Hematopoietic multipotent progenitor cell treated with erythropoietin and hydrocortisone succinate and interleukin-3 and kit ligand, for 8 days (in vitro differentiated cells): ENCODE measurements at regions not wholly inside any gene's neighbourhood (a gene's known extent, or its start where the extent isn't known, plus 50 kb on each side); places are given as distances from the start of the nearest gene placed in this dataset.
"Not testable (repeated sequence)": the region's sequence is repeated elsewhere in the genome, so short reads cannot be mapped to it uniquely, and the experiment has no call there.

Source experiments
- DNase-seq: peaks from one replicate; pipeline ENCODE4 v3.0.0-alpha.2; 2015

DNA sequence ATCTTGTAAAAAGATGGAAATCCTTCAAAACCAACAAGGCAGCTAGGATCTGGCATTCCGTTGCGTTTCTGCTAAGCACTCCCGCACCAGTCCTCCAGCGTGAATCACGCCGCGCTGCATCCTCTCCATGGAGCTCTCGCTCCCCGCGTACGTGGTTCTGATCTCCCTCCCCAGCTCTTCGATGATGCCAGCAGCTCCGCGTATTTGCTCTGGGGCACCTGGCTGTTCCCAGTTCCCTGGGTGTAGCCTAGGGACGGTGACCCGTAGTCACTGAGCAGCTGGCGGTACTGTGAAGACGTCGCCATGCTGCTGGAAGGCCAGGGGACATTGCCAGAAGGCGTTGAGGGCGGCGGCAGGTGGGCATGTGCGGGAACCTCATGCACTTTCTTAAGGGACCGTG lies 407.5 kb downstream of the RNF144A start:
- no peak for DNase-seq

DNA sequence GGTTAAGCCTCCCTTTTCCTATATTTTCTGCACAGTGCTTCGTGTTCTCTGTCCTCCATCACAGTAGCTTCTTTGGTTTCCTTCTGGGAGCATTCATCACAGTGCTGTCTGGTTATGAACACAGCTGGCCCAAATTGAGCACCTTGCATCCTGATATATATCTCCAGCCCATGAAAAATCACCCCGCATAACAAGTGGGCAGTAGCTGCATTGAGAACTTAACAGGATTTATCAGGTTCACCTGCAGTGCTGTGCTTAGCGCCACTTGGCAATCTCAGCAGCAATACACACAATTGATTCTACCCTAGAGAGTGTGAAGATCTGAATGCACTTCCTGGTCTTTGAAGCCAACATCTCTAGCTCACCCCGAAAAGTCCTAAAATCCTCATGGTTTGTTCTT lies 408.0 kb downstream of the RNF144A start:
- DNase-seq, result no peak

DNA sequence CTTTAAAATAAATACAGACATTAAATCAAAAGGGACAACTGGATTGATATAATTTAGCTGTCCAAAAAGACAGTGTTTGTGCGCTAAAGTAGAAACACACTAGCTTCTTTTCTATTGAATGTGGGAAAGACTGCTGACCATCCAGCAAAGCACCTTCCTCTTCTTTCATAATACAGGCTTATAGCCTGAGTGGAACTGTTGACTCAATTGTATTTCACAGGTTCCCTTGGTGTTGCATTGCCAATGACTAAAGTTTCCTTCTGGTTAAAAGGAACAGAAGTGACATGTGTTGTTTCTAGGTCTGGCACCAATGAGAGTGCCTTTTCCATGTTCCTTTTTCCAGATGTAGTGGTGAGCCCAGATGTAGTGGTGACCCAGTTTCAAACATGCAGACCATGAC lies 412.3 kb downstream of the RNF144A start:
- DNase-seq, result no peak

DNA sequence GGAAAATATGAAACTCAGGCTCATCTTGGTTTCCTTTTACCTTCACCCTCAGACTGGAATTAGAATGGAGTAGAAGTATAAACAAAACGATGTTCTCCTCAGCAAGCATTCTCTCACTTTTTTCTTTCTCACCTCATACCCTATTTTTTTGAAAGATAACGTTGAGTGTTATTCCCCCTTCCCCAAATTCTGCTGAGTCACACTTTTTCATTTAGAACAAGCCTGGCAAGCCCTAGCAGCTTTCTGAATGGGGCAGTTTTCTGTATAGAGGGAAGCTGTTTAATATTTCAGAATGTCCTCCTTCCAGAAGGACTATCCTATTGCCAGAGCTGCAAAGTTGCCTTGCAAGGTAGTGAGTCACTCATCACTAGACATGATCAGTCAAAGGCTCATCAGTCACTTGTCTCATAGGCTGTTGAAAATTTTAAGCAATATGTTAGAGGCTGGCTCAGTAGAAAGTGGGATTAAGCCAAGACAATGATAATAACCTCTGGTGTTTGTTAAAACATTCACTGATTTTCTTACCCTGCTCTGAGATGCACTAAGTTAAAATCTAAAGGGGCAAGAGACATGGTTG lies 416.1 kb downstream of the RNF144A start:
- DNase-seq, result no peak

DNA sequence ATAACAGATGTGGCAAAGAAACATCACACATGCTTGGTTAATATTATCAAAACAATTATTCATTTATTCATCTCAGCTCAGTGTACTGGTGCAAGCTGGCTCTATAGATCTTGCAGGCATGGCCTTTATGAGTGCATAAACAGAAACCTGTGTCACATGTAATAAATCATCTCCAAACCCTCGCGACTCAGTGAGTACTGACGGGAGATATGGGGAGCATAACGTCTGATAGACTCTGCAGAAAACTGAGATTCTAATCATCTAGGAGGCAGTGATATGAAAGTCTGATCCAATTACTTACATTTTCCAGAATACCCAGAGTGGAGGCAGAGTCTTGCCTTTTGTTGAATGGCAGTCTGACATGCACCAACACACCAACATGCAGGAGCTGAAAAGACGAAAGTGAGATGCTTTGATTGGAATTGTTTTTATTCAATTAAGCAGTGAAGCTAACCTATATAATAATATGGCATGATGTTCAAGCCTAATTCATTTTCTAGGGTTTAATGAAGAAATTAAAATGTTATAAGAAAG lies 416.8 kb downstream of the RNF144A start:
- no peak for DNase-seq

DNA sequence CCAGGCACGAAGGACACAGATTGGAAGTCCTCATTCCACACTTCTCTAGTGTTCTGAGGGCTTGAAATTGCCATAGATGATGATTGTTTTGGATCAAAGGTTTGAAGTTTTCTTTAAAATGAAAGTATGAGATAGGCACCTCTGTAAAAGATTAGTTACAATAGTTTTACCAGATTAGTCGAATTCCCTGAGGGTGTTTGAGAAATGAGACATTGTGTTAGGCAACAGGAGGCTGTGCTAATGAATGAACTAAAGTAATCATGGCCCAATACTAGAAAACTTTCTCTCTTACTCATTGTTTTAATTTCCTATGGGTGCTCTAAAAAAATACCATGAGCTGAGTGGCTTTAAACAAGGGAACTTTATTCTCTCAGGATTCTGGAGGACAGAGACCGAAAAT lies 421.7 kb downstream of the RNF144A start:
- DNase-seq, result no peak

DNA sequence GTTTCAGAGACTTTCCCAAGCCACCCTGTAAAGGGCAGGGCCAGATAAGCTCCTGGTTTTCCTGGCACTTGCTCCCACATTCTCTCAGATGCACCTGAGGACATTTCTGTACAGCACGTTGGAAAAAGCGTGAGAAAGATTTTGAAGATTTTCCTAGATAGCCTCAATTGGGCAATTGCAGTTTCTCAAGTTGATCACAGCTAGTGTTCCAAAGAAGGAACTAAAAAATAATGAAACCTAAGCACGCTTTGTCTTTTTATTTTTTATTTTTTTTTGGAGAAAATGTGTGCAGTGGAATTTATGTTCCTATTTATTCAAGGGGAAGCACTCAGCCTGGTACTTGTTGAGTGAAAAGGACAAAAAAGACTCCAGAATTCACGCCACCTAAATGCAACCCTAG lies 429.1 kb downstream of the RNF144A start:
- DNase-seq, result no peak

DNA sequence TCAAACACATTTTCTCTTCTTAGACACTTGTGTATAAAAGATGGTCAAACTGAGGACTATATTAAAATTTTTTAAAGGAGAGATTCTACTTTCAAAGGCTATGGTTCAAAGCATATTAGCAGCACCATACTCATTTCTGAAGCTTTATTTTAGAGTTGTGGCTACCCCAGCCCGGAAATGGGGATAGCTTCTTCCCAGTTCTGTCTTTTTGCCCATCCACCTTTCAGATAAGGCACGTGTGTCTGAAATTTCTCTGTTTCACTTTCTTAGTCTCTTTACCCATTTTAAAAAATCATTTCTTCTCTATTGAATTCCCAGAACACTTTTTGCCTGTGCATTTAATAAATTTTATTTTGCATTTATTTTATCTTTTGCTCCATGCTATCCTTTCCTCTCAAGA lies 431.5 kb downstream of the RNF144A start:
- DNase-seq, result no peak

DNA sequence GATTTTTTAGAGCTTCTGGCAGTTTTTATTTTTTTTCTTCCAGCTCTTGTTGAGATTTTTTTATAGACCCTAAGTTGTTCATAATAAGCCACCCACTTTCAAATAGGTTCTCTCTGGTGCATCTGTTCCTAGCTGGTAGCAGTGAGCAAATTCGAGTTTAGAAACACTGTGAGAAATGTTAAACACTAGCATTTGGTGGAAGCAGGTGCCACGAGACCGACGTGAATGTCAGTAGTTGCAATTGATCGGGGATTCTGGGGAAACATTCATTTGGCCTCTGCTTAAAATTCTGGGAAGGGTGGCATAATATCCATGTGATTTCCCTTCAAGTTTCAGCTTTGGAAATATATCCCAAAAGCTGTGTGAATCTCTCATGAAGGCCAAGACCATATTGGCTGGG lies 435.0 kb downstream of the RNF144A start:
- no peak for DNase-seq

DNA sequence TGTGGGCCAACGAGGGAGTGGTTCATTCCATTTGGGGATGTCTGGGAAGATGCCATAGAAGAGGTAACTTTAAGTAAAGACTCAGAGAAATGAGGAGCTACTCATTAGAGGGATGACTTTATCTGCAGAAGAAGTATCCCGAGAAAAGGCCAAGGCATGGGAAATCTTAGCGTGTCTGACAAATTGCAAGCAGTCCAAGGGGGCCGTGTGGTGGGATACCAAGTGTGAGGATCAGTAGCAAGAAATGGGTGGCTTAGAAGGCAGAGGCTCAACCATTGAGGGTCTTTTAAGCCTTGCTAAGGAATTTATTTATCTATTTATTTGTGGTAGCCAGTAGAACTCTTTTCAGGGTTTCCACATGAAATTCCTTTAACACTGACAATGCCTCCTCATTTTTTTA lies 436.4 kb downstream of the RNF144A start:
- DNase-seq, result no peak

DNA sequence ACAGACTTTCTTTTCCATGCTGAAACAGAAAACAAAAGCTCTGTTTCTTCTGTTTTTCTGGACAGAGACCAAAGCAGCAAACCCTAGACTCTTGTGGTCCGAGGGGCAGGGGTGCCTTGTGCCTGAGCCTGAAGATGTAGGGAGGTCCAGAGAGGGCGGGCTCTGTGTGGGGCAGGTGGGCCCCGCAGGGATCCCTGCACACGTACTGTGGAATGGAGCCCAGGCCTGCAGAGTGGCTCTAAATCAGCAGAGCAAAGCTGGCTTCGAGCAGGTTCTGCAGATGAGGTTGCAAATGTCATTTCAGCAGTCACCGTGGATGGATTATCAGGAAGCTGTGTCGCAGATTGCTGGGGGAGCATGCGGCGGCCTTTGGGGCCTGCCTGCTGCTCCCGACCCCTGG lies 438.6 kb downstream of the RNF144A start:
- DNase-seq, result no peak

DNA sequence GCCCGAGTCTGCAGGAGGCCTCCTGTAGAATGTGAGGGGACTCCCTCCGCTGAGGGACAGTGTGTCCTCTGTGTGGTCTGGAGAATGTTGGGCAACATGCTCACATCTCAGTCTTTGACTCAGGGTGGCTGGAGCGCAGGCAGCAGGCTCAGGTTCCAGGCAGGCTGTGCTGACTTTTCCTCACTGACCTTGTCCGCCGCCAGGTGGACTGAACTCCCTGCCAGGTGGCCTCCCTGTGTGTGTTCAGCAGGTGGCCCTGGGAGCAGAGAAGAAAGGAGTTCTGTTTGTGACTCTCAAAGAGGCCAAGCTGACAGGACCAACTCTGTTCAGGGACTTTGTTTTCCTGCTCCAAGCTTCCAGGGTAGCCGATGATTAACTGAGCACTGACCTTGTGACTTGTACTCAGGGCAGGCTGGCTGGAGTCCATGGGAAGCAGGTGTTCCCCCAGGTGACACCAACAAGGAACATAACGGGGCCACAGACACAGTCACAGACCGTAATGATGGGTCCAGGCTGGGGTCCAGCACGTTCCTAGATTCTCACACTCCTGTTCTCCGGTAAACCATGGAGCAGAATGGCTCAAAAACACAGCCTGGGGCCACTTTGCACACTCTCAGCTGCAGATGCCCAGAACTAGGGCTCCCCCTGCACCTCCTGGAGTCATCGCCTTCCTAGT lies 439.8 kb downstream of the RNF144A start:
- DNase-seq, result no peak

DNA sequence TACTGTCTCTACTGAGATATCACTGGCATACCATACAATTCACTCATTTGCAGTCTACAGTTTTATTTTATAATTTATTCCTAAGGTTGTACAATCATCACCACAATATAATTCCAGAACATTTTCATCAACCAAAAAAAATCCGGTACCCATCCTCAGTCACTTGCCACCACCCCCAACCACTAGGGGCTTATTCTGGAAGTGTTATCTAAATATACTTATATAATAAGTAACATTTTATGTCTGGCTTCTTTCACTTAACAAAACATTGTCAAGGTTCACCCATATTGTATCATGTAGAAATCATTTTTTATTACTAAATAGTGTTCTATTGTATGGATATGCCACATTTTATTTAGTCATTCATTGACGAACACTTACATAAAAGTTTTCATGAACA lies 440.8 kb downstream of the RNF144A start:
- no peak for DNase-seq

DNA sequence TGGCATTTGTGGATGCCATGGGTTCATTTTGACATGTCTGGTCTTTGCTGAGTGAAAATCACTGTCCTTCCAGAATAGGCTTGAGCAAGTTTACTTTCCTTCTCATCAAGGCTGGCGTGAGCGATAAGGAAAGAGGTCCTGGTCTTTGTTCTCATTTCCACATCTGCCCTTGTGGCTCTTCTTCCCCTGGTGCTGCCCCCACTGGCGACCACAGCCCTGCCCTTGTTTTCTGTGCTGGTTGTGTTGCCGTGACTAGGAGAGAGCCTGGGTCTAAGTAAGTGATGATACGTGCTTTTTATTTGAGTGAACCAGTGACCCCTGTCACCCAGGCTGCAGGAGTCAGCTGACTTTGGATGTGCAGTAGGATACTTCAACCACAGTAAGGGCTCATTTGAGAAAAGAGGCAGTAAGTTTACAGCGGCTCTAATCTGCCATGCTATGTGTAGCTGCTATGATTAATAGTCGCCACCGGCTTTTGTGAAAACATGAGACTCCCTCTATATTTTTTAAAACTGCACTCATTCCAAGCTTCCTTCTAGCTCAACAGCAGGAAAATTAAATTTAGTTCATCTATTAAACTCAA lies 441.7 kb downstream of the RNF144A start:
- no peak for DNase-seq

DNA sequence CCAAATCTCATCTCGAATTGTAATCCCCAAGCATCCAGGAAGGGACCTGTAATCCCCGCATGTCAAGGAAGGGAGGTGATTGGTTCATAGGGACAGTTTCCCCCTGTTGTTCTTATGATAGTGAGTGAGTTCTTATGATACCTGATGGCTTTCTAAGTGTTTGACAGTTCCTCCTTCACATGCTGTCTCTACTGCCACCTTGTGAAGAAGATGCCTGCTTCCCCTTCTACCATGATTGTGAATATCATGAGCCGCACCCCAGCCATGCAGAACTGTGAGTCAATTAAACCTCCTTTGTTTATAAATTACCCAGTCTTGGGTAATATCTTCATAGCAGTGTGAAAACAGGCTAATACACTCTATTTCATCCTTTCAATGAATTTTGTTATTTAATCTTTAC lies 446.7 kb downstream of the RNF144A start:
- no peak for DNase-seq

DNA sequence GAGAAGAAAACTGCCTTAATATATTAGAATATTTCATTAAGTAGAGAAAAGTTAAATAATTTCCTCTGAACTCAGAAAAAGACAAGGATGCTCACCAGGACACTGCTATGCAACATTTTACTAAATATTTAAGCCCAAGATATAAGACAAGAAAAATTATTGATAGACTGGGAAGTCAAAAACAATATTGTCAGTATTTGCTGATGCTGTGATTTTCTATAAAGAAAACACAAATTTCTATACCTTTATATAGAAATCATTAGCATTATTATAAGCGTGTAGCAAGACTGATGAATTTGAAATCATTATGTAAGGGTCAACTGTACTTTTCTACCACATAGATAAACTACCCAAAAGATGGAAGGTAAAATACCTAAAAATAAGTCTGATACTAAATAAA lies 451.0 kb downstream of the RNF144A start:
- no peak for DNase-seq

DNA sequence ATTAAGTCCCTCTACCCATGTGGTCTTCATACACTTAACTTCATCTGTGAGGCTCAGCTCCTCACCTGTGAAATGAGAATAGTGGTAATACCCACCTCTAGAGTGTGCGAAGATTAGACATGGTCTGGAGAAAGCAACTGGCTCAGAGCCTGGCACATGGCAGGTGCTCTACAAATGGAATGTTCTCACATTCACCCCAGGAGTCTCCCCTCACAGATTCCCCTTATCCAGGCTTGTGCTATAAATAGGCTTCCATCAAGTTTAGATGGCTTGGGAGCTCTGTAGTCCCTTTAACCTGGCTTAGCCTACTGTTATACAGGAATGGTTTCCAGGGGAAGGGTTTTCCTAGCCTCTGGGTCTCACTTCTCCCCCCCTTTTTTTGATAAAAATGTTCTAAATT lies 455.9 kb downstream of the RNF144A start:
- DNase-seq, result no peak

DNA sequence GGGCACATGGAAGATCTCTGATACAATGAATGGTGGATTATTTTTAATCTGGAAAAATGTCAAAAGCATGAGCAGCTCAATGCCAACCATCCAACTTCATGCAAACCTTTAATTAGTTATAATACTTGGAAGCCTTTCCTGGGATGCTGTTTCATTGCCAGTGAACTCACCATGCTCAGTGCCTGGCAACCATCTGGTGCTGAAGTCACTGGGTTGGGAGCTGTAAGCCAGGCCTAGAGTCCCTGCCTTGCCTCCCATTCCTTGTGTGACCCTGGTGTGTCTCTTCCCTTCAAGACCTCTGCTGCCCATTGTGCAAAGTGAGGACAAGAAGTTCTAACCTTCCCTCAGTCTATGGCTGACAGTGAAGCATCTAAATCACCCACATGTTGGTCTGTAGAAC lies 458.7 kb downstream of the RNF144A start:
- DNase-seq, result no peak

DNA sequence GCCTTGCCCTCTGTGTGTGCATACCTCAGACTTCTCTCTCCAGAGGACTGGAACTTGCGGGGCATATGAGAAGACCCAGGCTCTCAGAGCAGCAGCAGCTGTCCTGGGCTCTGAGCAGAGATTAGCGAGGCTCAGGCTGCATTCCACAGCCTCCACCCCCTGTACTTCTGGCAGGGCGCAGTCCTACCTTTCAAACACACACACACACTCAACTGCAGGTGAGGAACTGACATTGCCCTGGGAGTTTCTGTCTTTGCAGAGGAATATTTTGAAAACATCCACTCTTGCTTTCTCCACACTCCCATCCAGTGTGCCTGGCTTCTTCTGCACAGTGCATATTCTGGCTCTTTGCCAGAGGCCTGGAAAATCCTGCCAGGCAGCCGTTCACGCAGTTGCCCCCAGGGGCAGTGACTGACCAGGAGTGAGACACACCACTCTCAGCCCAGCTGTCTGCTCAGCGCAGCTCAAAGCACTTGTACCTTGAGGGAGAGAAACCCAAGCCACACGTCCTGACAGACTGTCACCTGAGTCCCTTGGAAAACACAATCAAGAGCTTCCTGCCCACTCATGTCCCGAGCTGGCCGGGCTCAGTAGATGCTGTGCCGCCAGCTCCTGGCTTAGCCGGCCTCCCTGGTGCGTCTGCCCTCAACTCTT lies 460.8 kb downstream of the RNF144A start:
- DNase-seq, result no peak

DNA sequence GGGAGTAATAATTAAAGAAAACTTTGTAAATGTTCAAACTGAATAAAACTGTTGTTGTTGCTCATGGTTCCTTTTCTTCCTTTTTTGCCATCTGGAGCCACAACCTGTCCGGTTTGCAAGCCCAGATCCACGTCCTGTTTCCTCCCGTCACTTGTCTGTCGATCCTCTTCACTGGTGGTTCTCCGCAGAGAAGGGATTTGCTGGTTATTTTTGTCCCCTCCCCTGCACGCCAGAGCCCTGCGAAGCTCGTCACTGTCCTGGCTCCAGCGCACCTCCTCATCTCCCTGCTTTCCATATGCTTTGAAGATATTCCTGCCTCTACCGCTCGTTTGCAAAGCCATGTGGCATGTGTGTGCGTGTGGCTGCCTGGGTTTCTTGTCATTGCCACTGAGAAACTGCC lies 461.4 kb downstream of the RNF144A start:
- DNase-seq, result no peak

DNA sequence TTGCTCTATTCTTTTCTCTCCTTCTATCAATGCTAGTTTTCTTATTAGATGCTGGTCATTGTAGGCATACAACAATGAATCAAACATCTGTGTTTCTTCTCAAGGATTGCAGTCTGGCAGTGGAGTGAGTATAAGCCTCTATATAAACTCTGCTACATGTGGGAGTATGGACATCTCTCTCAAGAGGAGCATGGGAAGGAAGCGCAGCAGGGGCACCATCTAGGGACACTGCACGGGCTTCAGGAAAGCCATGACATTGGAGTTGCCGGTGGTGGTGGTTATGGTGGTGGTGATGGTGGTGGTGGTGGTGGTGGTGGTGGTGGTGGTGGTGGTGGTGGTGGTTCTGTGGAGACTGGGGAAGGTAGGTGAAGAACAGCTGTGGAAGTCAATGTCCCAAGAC lies 462.6 kb downstream of the RNF144A start:
- DNase-seq, result peak; percentile 20

DNA sequence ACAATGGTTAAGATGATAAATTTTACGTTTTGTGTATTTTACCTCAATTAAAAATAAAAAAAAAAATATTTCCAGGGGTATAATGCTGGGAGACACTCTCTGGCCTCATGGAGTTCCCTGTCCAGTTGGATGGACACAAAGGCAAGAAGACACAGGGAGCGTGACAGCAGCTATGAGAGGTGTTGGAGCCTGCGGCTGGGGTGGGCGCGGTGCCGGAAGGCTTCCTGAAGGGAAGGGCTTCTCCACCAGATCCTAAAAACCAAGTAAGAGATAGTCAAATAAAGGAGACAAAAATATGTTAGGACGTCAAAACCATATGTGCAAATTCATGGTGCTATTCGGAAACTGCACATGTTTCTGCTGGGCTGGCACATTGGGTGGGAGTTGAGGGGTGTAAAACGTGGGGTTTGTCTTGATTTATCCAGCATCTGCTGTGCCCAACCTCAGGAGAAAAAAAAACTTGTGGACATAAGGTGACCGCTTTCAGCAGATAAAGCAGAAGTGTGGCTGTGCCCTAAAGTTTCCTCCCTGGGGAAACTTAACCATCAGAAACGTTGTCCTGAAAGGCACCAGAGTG lies 467.6 kb downstream of the RNF144A start:
- DNase-seq, result no peak

DNA sequence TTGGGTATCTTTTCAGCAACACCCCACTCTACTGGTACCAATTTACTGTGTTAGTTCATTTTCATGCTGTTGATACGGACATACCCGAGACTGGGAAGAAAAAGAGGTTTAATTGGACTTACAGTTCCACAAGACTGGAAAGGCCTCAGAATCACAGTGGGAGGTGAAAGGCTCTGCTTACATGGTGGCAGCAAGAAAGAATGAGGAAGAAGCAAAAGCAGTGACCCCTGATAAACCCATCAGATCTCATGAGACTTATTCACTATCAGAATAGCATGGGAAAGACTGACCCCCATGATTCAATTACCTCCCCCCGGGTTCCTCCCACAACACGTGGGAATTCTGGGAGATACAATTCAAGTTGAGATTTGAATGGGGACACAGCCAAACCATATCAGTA lies 473.1 kb downstream of the RNF144A start:
- DNase-seq, result not testable (repeated sequence)
